SK-N-SH treated with all-trans-retinoic acid at 6 μM for 48 hours (cell line): ENCODE measurements at regions not wholly inside any gene's neighbourhood (a gene's known extent, or its start where the extent isn't known, plus 50 kb on each side); places are given as distances from the start of the nearest gene placed in this dataset.

Experiments used
- CSRNP3 ChIP-seq: fragments of 250-450 bp; sonication (Bioruptor Pico); IDR thresholded peaks from 2 replicates; pipeline ENCODE4 v1.5.1; 2021; ENCODE audit warnings: mild to moderate bottlenecking, moderate library complexity
- ESRRG ChIP-seq: fragments of 250-450 bp; sonication (Bioruptor Pico); IDR thresholded peaks from 2 replicates; pipeline ENCODE4 v1.6.1; 2021; ENCODE audit warnings: mild to moderate bottlenecking
- OSR1 ChIP-seq: fragments of 250-450 bp; sonication (Bioruptor Pico); IDR thresholded peaks from 2 replicates; pipeline ENCODE4 v1.8.0; 2022; ENCODE audit warnings: moderate library complexity, mild to moderate bottlenecking, inconsistent platforms
- TSHZ2 ChIP-seq: fragments of 250-450 bp; sonication (Bioruptor Pico); IDR thresholded peaks from 2 replicates; pipeline ENCODE4 v1.5.0; 2020; ENCODE audit warnings: mild to moderate bottlenecking, moderate library complexity
- ZNF8 ChIP-seq: fragments of 450-650 bp; formaldehyde crosslinking; IDR thresholded peaks from 2 replicates; pipeline ENCODE4 v1.5.0; 2020; ENCODE audit warnings: mild to moderate bottlenecking, moderate library complexity

GRCh38 chr2:13334545-13334944, 617.8 kb downstream of the TRIB2 start:
- no peak for TF ChIP-seq CSRNP3 (CRISPR knock-in tag)
- no peak for TF ChIP-seq ZNF8
- TF ChIP-seq OSR1 (CRISPR knock-in tag): no peak
- no peak for TF ChIP-seq ESRRG
- TF ChIP-seq TSHZ2 (CRISPR knock-in tag): no peak
